ENCODE measurements at regions not wholly inside any gene's neighbourhood (a gene's known extent, or its start where the extent isn't known, plus 50 kb on each side); places are given as distances from the start of the nearest gene placed in this dataset.

DNA sequence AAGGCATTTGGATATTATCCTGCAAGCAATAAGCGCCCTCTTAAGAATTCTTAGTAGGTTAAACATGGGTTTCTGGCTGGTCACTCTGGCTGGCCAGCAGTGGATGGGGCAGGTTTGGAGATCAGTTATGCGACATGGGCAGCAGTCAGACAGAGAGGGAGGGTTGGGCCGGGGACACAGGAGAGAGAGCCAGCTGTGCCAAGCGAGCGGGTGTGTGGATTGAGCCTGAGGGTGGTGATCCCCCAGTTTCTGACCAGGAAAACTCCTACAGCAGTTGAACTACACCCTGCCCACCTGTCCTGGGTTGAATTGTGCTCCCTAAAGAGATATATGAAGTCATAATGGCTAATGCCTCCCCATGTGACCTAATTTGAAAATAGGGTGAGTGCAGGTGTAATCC, 671.2 kb downstream of the TBC1D22A start:
- TF ChIP-seq, protein P1, sequence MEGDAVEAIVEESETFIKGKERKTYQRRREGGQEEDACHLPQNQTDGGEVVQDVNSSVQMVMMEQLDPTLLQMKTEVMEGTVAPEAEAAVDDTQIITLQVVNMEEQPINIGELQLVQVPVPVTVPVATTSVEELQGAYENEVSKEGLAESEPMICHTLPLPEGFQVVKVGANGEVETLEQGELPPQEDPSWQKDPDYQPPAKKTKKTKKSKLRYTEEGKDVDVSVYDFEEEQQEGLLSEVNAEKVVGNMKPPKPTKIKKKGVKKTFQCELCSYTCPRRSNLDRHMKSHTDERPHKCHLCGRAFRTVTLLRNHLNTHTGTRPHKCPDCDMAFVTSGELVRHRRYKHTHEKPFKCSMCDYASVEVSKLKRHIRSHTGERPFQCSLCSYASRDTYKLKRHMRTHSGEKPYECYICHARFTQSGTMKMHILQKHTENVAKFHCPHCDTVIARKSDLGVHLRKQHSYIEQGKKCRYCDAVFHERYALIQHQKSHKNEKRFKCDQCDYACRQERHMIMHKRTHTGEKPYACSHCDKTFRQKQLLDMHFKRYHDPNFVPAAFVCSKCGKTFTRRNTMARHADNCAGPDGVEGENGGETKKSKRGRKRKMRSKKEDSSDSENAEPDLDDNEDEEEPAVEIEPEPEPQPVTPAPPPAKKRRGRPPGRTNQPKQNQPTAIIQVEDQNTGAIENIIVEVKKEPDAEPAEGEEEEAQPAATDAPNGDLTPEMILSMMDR (IDR thresholded peaks at IDR 0.05; ENCODE audit: low read depth, low read length): no peak
- TF ChIP-seq, protein P2, sequence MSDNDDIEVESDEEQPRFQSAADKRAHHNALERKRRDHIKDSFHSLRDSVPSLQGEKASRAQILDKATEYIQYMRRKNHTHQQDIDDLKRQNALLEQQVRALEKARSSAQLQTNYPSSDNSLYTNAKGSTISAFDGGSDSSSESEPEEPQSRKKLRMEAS (IDR thresholded peaks at IDR 0.05; ENCODE audit: low read depth, low read length): no peak

All from NB4 (cell line).